ENCODE measurements at regions not wholly inside any gene's neighbourhood (a gene's known extent, or its start where the extent isn't known, plus 50 kb on each side); places are given as distances from the start of the nearest gene placed in this dataset.
A peak's percentile ranks its signal among the peaks of the same experiment; 100 is the strongest.

DNA sequence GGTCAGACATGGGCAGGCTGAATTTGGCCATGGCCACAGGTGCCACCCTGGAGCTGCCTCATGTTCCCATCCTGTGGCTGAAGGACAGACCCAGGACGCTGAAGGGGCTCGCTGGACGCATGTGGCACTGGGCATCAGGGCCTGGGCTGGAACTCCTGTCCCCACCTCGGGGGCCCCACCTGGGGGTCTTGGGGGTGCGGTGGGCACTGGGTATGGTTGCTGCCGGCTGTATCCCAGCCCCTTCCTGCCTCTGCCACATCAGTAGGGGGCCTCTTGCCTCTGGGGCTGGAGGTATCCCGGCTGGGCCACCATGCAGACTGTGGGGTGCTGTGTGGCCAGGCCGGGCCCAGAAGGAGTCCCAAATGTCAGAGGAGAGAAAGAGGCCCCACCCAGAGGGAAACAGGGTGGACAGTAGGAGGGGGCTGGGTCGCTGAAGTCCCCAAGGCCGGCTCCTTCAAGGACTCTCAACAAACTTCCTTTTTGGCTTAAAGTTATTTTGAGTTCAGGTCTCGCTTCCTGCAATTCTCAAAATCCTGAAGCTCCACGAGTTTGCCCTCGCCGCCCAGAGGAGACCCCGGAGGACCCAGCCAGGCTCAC lies 78.7 kb downstream of the SIK1 start:
- DNase-seq, result no peak

GRCh38 chr21:43347461-43348169 lies 79.3 kb downstream of the SIK1 start:
- no peak for DNase-seq

- DNase-seq, result no peak
These were observed 80.4 kb downstream of the SIK1 start for GRCh38 chr21:43346551-43346950.

DNA sequence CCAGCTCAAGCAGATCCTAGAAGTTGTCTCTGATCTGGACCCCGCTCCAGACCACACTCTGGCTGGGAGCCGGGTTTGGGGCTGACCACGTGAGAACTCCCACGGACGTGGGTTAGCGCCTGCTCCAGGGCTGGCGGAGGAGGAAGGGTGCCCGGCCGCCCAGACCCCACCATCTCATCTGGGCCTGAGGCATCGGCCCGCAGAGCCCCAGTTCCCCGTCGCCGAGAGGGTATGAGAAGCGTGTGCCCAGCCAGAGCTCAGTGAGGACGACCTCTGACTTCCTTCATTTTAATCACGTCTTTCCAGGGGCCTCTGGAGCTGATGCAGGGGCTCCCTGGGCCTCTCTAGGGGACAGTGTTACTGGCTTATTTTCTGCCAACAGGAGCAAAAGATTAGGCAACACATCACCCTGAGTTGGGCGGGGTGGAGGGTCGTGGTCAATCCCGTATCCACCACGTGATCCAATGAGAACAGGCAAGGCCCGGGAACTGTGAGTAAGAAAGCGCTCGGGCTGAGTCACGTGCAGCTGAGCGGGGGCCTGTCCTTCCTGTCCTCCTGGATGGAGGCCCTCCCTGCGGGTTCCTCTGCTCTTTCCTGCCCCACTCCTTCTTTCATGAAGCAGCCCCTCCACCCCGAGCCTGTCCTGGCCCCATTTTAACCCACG lies 81.1 kb downstream of the SIK1 start:
- DNase-seq, result no peak

GRCh38 chr21:43345046-43345745 lies 81.7 kb downstream of the SIK1 start:
- no peak for DNase-seq

GRCh38 chr21:43343992-43344886 lies 82.7 kb downstream of the SIK1 start:
- no peak for DNase-seq

DNA sequence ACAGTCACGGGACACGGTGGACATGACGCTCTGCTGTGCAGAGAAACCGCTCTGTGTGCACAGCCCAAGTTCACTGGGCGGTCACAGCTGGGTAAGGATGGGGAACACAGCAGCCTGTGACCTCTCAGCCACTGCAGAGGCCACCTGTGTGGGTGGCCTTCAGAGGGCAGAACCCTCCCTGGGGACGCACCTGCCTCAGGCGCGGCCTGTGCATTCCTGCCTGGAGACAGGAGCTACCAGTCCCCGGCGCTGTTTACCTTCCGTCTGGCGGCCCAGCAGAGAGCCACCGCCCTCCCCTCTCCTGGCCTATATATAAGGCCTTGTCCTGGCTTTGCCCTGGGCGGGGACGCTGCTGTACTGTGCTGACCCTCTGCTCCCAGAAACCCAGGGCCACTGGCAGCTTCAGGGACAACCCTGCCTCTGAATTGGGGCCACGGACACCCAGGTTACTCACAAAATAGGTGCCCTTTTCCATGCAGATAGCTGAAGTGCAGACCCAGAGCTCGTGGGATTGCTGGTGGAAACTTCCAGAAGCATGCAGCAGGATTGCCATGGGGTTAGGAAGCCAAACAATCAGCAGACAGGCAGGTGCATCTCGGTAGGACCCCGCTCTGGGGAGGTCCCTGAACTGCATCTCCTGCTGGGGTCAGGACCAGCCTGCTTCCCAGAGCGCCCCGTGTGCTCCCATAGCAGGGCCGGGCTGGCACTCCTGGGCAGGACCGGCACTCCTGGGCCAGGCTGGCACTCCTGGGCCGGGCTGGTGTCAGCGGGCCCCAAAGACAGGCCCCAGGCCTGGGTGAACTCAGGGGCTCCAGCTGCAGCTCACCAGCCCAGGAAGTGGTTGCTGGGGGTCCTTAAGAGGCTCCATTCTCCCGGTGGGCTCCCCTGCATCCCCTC lies 83.6 kb downstream of the SIK1 start:
- no peak for DNase-seq

GRCh38 chr21:43342301-43342881 lies 84.5 kb downstream of the SIK1 start:
- DNase-seq, result no peak

DNA sequence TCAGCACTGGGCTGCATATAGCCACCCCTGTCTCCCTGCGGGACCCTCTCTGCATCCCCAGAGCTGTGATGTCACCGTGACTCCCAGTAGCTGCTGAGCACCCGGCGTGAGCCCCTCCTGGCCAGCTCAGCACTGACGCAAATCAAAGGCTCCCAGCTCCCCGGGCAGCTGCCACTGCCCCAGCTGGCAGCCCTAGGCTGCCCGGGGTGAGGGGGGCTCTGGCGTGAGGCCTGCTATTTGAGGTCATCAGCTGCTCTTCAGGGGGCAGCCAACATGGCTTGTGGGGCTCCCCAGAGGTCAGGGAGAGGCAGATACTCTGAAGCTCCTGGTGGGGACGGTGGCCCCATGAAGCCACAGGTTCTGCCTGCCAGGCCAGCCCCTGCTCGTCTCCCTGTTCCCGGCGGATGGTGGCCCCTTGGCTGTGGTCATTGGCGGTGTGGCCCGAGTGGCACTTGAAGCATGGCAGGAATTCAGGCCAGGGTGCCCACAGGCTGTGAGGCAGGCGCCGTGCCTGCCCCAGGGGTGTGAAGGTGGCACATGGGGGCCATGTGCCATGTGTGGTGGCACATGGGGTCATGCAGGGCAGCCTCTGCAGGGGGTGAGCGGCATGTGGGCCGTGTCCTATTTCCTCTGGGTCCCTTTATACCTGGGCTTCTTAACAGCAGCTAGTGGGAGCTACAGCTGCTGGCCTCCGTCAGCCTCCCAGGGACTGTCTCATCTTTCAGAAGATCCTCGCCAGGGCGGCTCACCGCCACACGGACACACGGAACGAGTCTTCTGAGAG lies 85.4 kb downstream of the SIK1 start:
- no peak for DNase-seq

- DNase-seq, result no peak
These were observed 86.2 kb downstream of the SIK1 start for GRCh38 chr21:43340491-43341377.

DNA sequence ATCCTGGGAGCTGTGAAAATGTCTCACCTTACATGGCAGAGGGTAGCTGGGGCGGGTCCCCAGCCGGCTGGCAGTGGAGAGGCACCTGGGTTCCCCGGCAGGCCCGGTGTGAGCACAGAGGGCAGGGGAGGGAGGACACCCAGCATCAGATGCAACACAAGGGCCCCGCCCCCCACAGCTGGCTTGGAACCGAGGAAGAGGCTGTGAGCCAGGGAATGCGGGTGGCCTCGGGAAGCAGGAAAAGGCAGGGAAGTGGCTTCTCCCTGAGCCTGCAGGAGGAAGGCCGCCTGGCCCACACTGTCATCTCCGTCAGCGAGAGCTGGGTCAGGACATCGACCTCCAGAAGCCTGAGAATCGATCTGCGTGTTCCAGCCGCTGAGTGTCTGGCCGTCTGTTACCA lies 87.3 kb downstream of the SIK1 start:
- no peak for DNase-seq

- no peak for DNase-seq
These were observed 88.0 kb downstream of the SIK1 start for GRCh38 chr21:43338951-43339350.

- no peak for DNase-seq
These were observed 88.9 kb downstream of the SIK1 start for GRCh38 chr21:43337901-43338655.

DNA sequence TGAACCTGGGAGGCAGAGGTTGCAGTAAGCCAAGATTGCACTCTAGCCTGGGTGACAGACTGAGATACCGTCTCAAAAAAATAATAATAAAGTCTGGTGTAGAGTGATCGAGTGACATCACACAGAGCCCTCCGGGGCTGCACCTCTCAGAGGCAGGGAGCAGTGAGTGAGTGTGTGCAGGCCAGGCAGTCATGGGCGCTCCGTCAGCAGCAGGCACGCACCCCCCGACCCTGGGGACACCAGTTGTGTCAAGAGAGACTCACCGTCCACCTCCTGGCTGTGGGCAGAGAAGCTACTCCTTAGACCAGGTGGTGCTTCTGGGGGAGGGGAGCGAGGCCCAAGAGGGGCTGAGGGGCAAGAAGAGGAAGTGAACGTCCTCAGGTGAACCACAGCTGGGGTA lies 91.8 kb downstream of the SIK1 start:
- DNase-seq, result no peak

DNA sequence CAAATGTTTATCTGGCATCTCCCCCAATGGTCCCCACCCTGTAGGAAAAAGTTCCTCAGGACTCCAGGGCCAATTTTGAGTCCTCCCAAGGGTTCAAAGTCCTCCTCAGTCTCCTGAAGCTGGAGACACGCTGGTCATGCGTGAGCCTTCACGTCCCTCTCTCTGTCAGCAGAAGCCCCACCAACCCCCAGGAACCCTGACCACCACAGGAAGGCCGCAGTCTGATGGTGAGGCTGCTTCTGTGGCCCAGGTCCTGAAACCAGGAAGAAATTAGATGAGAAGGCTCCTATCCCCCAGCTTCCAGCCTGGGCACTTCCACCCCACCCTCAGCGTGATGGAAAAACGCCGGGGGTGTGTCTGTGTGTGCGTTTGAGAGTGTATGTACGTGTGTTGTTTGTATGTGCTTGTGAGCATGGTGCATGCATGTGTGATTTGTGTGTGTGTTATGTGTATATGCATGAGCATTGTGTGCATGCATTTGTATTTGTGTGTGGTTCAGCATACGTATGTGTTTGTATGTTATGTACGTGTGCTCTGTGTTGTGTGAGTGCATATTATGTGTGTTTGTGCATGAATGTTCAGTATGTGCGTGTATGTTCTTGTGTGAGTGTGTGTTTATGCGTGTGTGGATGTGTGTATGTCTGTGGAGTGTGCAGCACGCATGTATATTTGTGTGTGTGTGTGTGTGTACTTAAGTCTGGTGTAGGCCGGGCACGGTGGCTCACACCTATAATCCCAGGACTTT lies 92.5 kb downstream of the SIK1 start:
- no peak for DNase-seq

DNA sequence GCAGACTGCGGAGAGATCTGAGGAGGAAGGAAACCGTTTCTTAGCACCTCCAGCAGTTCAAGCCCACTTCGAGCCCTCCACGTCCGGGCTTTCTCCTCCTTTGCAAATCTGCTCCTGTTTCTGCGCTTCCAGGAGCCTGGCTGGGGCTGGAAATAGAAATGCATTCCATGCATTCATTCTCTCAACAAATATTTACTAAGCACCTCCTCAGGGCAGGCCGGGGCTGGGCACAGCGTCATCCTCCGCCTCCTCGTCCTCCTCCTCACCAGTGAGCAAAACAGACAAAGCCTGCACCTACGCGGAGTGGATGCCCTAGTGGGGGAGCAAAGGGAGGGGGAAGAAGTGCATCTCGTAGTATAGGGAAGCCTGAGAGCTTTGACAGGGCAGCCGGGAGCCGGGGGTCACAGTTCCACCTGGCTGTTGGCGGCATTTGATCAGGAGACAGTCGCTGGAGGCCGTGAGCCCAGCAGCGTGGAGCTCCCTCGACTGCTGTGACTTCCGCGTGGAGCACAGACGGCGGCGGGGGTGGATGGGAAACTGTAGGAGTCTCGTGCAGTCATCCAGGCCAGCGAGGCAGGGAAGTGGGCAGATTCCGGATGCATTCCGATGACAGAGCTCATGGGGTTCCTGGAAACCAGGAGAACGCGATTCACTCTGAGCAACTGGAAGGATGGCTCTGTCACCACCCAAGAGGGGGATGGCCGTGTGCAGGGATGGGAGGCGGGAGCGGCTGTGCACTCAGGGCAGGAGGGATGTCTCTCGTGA lies 93.5 kb downstream of the SIK1 start:
- peak; percentile 77 for DNase-seq

GRCh38 chr21:43332861-43333297 lies 94.1 kb downstream of the SIK1 start:
- DNase-seq, result no peak
